Keratinocyte (primary cell): ENCODE measurements at regions not wholly inside any gene's neighbourhood (a gene's known extent, or its start where the extent isn't known, plus 50 kb on each side); places are given as distances from the start of the nearest gene placed in this dataset.

Source experiments
- CTCF ChIP-seq, 3 experiments: IDR thresholded peaks in 1 of 3; conservative IDR thresholded peaks in 1 of 3; optimal IDR thresholded peaks in 1 of 3; 2 replicates in 2 of 3; 3 replicates in 1 of 3; pipeline versions ENCODE3 to v1.5.1; 2011; ENCODE audit warnings: low read length in 3 of 3, mild to moderate bottlenecking in 3 of 3, moderate library complexity in 2 of 3, control low read depth in 1 of 3, inconsistent platforms in 1 of 3; ENCODE audit not compliant: insufficient read depth in 2 of 3; ENCODE audit errors: extremely low read depth in 1 of 3
- EZH2 ChIP-seq: IDR thresholded peaks from one replicate; pipeline ENCODE4 v1.6.1; 2012; ENCODE audit warnings: inconsistent platforms, mild to moderate bottlenecking, low read length, moderate library complexity

DNA sequence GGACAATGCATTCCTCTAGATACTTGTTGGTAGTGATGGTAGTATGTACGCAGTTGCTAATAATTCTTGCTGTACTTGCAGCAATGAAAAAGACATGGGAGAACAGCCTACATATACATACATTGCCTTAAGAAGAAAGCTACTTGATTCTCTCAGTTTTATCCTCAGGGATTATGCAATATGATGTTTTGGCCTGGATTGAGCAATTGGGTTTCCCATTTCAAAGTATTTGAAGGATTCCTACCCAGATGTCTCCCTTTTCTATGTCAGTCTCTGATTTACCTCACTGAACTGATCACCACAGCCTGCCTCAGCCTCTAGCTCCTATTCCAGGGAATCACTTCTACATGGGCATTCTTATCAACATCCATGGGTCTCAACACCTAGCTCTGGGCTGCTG lies 210.1 kb upstream of the CDH10 start:
- TF ChIP-seq CTCF (optimal IDR thresholded peaks at IDR 0.05 in 1 of 3, IDR thresholded peaks at IDR 0.05 in 1 of 3, conservative IDR thresholded peaks at IDR 0.05 in 1 of 3; ENCODE audit: extremely low read depth in 1 of 3, insufficient read depth in 2 of 3, low read length in 3 of 3) (no peak), EZH2 (no peak)
